Body of pancreas (tissue), 4 donors: ENCODE measurements at regions not wholly inside any gene's neighbourhood (a gene's known extent, or its start where the extent isn't known, plus 50 kb on each side); places are given as distances from the start of the nearest gene placed in this dataset.

ENCODE experiments used
- ATAC-seq: fragments of 150-250 bp; one replicate; pipeline ENCODE4 v1.9.1; 2016
- DNase-seq, 4 donors: peaks; one replicate each; pipeline ENCODE4 v3.0.0-alpha.2; 2019
- H3K27ac ChIP-seq, 4 donors: fragments of 200-600 bp; sonication (generic); 1 replicate in 3 of 4; 2 replicates in 1 of 4; pipeline versions ENCODE4 v1.5.1 to v1.6.1; 2016 to 2019; ENCODE audit warnings: mild to moderate bottlenecking in 1 of 4, mixed read lengths in 1 of 4, moderate library complexity in 1 of 4
- H3K27me3 ChIP-seq, 2 donors: fragments of 200-600 bp; sonication (generic); one replicate each; pipeline ENCODE4 v1.6.0; 2016; ENCODE audit warnings: mild to moderate bottlenecking in 1 of 2
- H3K36me3 ChIP-seq, 2 donors: fragments of 200-600 bp; sonication (generic); replicated peaks in 1 of 2; 2 replicates each; pipeline ENCODE4 v1.5.1; 2016; ENCODE audit warnings: low read depth in 2 of 2; ENCODE audit not compliant: insufficient read depth in 1 of 2
- H3K4me1 ChIP-seq: fragments of 200-600 bp; sonication (generic); one replicate; pipeline ENCODE4 v1.6.0; 2016
- H3K4me3 ChIP-seq, 2 donors: fragments of 200-600 bp; sonication (generic); 1 replicate in 1 of 2; 2 replicates in 1 of 2; pipeline ENCODE4 v1.5.1; 2016 to 2019
- H3K9me3 ChIP-seq, 3 donors: fragments of 200-600 bp; sonication (generic); 1 replicate in 2 of 3; 2 replicates in 1 of 3; pipeline ENCODE4 v1.5.1; 2016
- POLR2A ChIP-seq, 3 donors: fragments of 450-650 bp; IDR thresholded peaks; one replicate each; pipeline ENCODE4 v1.6.1; 2016; ENCODE audit warnings: antibody characterized with exemption in 3 of 3, mild to moderate bottlenecking in 2 of 3
- WGBS, 2 donors: methylation state at CpG; one replicate each; pipeline ENCODE4 v1.1.5; 2017; 5-methylcytosine and 5-hydroxymethylcytosine counted together
- intact Hi-C: fragments of 100-400 bp; cut with DNase I; formaldehyde crosslinking; loops from one replicate; pipeline ENCODE4 v1.15.1; 2023
- TF ChIP-seq, protein P1 (sequence below), 7 experiments: fragments of 450-650 bp in 4 of 7; fragments of 200-600 bp in 3 of 7; sonication (generic) in 3 of 7; IDR thresholded peaks; one replicate each; pipeline ENCODE4 v1.5.1; 2016 to 2019; ENCODE audit warnings: antibody characterized with exemption in 7 of 7

DNA sequence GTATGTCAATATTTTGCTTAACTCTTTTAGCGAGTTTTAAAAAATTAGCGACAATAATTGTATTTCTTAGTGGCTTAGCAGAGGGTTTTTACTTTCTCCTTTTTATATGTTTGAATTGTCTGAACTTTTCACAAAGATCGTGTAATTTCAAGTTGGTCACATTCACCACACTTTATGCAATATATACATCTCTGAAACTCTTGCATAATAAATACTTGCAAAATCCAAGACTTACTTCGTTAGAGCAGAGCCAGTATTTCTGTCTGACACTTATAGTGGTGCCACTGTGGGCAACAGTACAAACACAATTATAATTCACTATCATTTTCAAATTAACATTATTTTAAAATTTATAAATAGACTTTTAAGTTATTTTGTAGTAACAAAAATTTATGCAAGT lies 62.0 kb downstream of the SUCNR1 start:
- intact Hi-C loops = no loop called here
- no peaks in the 10 kb centered on the region for H3K9me3 ChIP-seq
- TF ChIP-seq, protein P1, sequence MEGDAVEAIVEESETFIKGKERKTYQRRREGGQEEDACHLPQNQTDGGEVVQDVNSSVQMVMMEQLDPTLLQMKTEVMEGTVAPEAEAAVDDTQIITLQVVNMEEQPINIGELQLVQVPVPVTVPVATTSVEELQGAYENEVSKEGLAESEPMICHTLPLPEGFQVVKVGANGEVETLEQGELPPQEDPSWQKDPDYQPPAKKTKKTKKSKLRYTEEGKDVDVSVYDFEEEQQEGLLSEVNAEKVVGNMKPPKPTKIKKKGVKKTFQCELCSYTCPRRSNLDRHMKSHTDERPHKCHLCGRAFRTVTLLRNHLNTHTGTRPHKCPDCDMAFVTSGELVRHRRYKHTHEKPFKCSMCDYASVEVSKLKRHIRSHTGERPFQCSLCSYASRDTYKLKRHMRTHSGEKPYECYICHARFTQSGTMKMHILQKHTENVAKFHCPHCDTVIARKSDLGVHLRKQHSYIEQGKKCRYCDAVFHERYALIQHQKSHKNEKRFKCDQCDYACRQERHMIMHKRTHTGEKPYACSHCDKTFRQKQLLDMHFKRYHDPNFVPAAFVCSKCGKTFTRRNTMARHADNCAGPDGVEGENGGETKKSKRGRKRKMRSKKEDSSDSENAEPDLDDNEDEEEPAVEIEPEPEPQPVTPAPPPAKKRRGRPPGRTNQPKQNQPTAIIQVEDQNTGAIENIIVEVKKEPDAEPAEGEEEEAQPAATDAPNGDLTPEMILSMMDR (IDR thresholded peaks at IDR 0.05) = no peak
- no peak for TF ChIP-seq POLR2A (IDR thresholded peaks at IDR 0.05)
- ATAC-seq = no peak
- no peak overlapping the region for H3K4me3 ChIP-seq
- no peaks in the 10 kb centered on the region for H3K4me1 ChIP-seq
- 68 to 91% methylated on average over 4 of the region's 4 CpGs for WGBS, 2 donors
- no peaks in the 10 kb centered on the region for H3K36me3 ChIP-seq
- no peak overlapping the region for H3K27ac ChIP-seq
- no peak for DNase-seq
- no peaks in the 10 kb centered on the region for H3K27me3 ChIP-seq

DNA sequence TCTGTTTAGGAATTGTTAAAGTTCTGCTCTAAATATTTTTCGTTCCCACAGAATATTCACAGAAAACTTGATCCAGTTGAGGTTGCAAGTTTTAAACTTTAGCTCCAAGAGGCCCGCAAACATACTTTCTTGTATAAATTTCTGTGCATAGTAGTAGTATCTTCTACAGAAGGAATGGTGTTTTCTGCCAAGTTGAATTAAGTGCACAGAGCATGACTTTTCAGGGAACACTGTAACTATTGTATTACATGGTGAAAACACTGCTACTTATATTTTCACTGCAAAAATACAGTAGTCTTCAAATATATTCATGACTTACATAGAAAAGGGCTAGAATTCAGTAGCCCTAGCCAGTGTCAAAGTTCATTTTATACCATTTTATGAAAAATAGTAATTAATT lies 67.0 kb downstream of the SUCNR1 start:
- no peaks in the 10 kb centered on the region for H3K36me3 ChIP-seq
- no peaks in the 10 kb centered on the region for H3K4me1 ChIP-seq
- TF ChIP-seq POLR2A (IDR thresholded peaks at IDR 0.05) = no peak
- TF ChIP-seq, protein P1 (IDR thresholded peaks at IDR 0.05) = no peak
- H3K4me3 ChIP-seq = no peak overlapping the region
- H3K27me3 ChIP-seq = no peaks in the 10 kb centered on the region
- 78 to 90% methylated on average over 2 of the region's 2 CpGs for WGBS, 2 donors
- H3K27ac ChIP-seq = no peak overlapping the region
- DNase-seq (no peak), ATAC-seq (no peak)
- intact Hi-C loops = no loop called here
- no peaks in the 10 kb centered on the region for H3K9me3 ChIP-seq

DNA sequence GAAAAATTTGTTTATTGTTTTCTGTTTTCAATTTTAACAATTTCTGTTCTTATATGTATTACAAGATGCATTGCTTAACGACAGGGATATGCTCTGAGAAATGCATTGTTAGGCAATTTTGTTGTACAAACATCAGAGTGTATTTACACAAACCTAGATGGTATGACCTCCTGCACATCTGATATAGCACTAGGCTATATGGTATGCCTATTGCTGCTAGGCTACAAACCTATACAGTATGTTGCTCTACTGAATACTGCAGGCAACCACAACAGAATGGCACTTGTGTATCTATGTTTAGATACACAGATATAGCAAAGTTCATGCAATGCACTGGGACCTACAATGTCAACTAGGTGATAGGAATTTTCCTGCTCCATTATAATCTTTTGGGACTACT lies 70.1 kb downstream of the SUCNR1 start:
- no peaks in the 10 kb centered on the region for H3K9me3 ChIP-seq
- no peaks in the 10 kb centered on the region for H3K27me3 ChIP-seq
- ATAC-seq (no peak), DNase-seq (no peak)
- no peak overlapping the region for H3K27ac ChIP-seq
- intact Hi-C loops = no loop called here
- no peaks in the 10 kb centered on the region for H3K4me1 ChIP-seq
- H3K36me3 ChIP-seq = no peaks in the 10 kb centered on the region
- TF ChIP-seq, protein P1 (IDR thresholded peaks at IDR 0.05) = no peak
- TF ChIP-seq POLR2A (IDR thresholded peaks at IDR 0.05) = no peak
- 58 to 70% methylated on average over 1 of the region's 1 CpG for WGBS, 2 donors
- no peak overlapping the region for H3K4me3 ChIP-seq

DNA sequence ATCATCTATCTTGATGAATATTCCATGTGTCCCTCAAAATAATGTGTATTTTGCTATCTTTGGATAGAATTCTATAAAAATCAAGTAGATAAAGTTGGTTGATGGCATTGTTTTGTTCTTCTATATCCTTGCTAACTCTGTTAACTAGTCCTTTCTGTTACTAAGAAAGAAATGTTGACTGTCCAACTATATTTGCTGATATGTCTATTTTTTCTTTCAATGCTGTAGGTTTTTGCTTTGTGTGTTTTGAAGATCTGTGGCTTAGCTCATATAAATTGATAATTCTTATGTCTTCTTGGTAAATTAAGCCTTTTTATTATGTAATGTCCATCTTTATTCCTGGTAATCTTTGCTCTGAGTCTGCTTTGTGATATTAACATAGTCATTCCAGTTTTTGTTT lies 70.9 kb downstream of the SUCNR1 start:
- Histone ChIP-seq H3K27me3 (no peaks in the 10 kb centered on the region), H3K9me3 (no peaks in the 10 kb centered on the region), H3K4me3 (no peak overlapping the region), H3K36me3 (no peaks in the 10 kb centered on the region), H3K27ac (no peak overlapping the region), H3K4me1 (no peaks in the 10 kb centered on the region)
- no peak for TF ChIP-seq POLR2A (IDR thresholded peaks at IDR 0.05)
- TF ChIP-seq, protein P1 (IDR thresholded peaks at IDR 0.05) = no peak
- DNase-seq = no peak
- ATAC-seq = no peak
- intact Hi-C loops = no loop called here

DNA sequence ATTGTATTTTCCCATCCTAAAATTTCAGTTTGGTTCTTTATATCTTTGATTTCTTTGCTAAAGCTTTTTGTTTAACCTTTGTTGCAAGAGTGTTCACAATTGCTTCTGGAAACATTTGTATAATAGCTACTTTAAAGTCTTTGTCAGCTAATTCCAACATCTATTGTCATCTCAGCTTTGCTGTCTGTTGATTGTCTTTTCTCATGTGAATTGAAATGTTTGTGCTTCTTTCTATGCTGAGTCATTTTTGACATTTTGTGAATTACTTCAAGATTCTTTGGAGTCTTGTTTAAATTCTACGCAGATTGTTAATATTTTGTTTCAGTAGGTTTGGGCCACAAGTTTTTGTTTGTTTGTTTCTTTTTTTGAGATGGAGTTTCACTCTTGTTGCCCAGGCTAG lies 73.2 kb downstream of the SUCNR1 start:
- 87 to 100% methylated on average over 1 of the region's 1 CpG for WGBS, 2 donors
- ATAC-seq = no peak
- H3K4me1 ChIP-seq = no peaks in the 10 kb centered on the region
- no peak for TF ChIP-seq POLR2A (IDR thresholded peaks at IDR 0.05)
- TF ChIP-seq, protein P1 (IDR thresholded peaks at IDR 0.05) = no peak
- no peaks in the 10 kb centered on the region for H3K9me3 ChIP-seq
- H3K36me3 ChIP-seq = no peaks in the 10 kb centered on the region
- H3K27ac ChIP-seq = no peak overlapping the region
- H3K27me3 ChIP-seq = no peaks in the 10 kb centered on the region
- intact Hi-C loops = no loop called here
- no peak for DNase-seq
- no peak overlapping the region for H3K4me3 ChIP-seq
